ENCODE measurements at regions not wholly inside any gene's neighbourhood (a gene's known extent, or its start where the extent isn't known, plus 50 kb on each side); places are given as distances from the start of the nearest gene placed in this dataset.

DNA sequence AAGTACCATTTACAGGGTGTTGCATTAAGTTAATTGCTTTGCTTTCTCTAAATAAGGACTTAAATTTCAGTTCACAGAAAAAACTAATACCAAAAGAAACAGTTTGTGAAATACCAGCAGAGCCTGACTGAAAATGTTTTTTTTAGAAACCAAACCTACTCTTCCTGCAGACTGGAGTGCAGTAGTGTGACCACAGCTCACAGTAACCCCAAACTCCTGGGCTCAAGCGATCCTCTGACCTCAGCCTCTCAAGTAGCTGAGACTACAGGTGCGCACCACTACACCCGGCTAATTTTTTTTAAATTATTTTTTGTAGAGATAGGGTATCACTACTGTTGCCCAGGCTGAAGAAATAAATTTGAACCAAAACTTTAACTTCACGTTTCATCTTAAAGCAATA, 103.5 kb upstream of the PLEKHA5 start:
- Histone ChIP-seq H3K4me1 (ENCODE audit: control insufficient read depth, insufficient read depth, low read length) (peaks cover 4% of the 10 kb centered on the region; the same call in 1 of the 2 replicates), H2AK5ac (ENCODE audit: low read depth, low read length) (no peak overlapping the region), H2BK5ac (ENCODE audit: low read depth, low read length, poor library complexity, severe bottlenecking) (no peak overlapping the region), H3K4ac (ENCODE audit: low read depth, low read length) (no peak overlapping the region), H4K5ac (ENCODE audit: low read depth, low read length) (no peak overlapping the region), H3K4me2 (ENCODE audit: low read depth, low read length) (no peak overlapping the region), H3K79me1 (ENCODE audit: low read depth in 1 of 2, low read length in 2 of 2) (no peaks in the 10 kb centered on the region), H2BK120ac (ENCODE audit: low read depth, low read length) (no peak overlapping the region), H2AK9ac (replicated peaks; ENCODE audit: low read depth, low read length, poor library complexity) (no peak overlapping the region), H3K14ac (replicated peaks; ENCODE audit: low read depth, low read length) (no peak overlapping the region), H2BK20ac (ENCODE audit: low read depth, low read length) (no peak overlapping the region), H2BK15ac (ENCODE audit: low read depth, low read length) (no peak overlapping the region), H3K9me3 (ENCODE audit: control insufficient read depth, insufficient read depth, low read length) (no peaks in the 10 kb centered on the region; the same call in 1 of the 2 replicates), H3K27ac (ENCODE audit: insufficient read depth, low read length) (no peak overlapping the region), H3K4me3 (ENCODE audit: insufficient read depth, low read depth, low read length) (no peak overlapping the region), H3K56ac (ENCODE audit: extremely low read depth, insufficient read depth, low read length) (no peak overlapping the region), H4K8ac (ENCODE audit: low read depth in 2 of 2, low read length in 2 of 2) (no peak overlapping the region), H3K18ac (ENCODE audit: low read depth, low read length) (no peak overlapping the region), H4K20me1 (ENCODE audit: insufficient read depth, low read length) (no peaks in the 10 kb centered on the region), H4K91ac (ENCODE audit: insufficient read depth, low read depth, low read length) (no peak overlapping the region), H3K9me1 (ENCODE audit: insufficient read depth, low read length) (peaks cover 2% of the 10 kb centered on the region; the same call in 1 of the 2 replicates), H3K9ac (ENCODE audit: low read depth, low read length) (no peak overlapping the region), H2AFZ (replicated peaks; ENCODE audit: low read length, poor library complexity) (no peak overlapping the region), H3K27me3 (ENCODE audit: control insufficient read depth, insufficient read depth, low read length) (no peaks in the 10 kb centered on the region), H3K23ac (ENCODE audit: low read depth, low read length) (no peak overlapping the region), H3K36me3 (ENCODE audit: control insufficient read depth, insufficient read depth, low read length) (no peaks in the 10 kb centered on the region)
- intact Hi-C loops (cut with micrococcal nuclease) (no loop called here), in situ Hi-C loops (cut with MboI; ENCODE audit: low sequenced_read_pairs) (no loop called here), dilution Hi-C loops (cut with HindIII; ENCODE audit: low sequenced_read_pairs, unreplicated experiment) (no loop called here)
- DNase-seq (no peak), ATAC-seq (ENCODE audit: low read depth) (no peak)
- TF ChIP-seq MAFK (IDR thresholded peaks at IDR 0.05; ENCODE audit: low read depth, low read length), result no peak
- TF ChIP-seq, protein P1, sequence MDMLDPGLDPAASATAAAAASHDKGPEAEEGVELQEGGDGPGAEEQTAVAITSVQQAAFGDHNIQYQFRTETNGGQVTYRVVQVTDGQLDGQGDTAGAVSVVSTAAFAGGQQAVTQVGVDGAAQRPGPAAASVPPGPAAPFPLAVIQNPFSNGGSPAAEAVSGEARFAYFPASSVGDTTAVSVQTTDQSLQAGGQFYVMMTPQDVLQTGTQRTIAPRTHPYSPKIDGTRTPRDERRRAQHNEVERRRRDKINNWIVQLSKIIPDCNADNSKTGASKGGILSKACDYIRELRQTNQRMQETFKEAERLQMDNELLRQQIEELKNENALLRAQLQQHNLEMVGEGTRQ (IDR thresholded peaks at IDR 0.05; ENCODE audit: low read depth, low read length), result no peak
- ChIA-PET POLR2A (ENCODE audit: unreplicated experiment) (no interaction called here), CTCF (no interaction called here)
- WGBS, 2 experiments (ENCODE audit: extremely low coverage in 2 of 2, insufficient read length in 1 of 2), result no CpG with 5 or more reads among the region's 4 CpGs
- no TSS peak for BruUV-seq (replicated peaks)

All from IMR-90 (cell line).